ENCODE measurements at regions not wholly inside any gene's neighbourhood (a gene's known extent, or its start where the extent isn't known, plus 50 kb on each side); places are given as distances from the start of the nearest gene placed in this dataset.

DNA sequence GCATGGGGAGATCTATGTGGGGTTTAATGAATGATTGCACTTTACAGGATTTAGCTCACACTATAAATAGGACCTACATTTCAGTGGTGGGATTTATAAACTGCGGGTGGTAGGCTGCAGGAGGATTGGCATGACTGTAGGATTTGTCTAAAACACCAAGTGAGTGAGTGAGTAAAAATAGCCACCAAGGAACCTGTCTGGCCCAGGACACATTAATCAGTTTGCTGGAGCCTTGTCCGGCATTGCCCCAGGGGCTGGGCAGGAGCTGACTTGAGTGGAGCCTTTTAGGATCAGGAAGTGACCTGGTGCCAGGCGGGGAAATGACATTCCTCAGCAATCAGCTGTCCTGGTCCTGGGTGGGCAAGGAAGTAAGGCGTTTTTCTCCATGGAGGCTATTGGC is 193.9 kb upstream of the ADRA1D start:
- TF ChIP-seq CTCF (IDR thresholded peaks at IDR 0.05; ENCODE audit: insufficient read depth, low read length, poor library complexity, severe bottlenecking) (no peak), EZH2phosphoT487 (conservative IDR thresholded peaks at IDR 0.05; ENCODE audit: low read length) (no peak)

Data from SU-DHL-6 (cell line).